Heart right ventricle (tissue), 16 donors: ENCODE measurements at regions not wholly inside any gene's neighbourhood (a gene's known extent, or its start where the extent isn't known, plus 50 kb on each side); places are given as distances from the start of the nearest gene placed in this dataset.

Experiments
- ATAC-seq, 8 donors: fragments of 200-7000 bp; cut with Tn5 transposase; one replicate each; pipeline ENCODE4 v1.9.1; 2020; ENCODE audit warnings: mild to moderate bottlenecking in 8 of 8, moderate library complexity in 8 of 8, moderate number of reproducible peaks in 1 of 8
- DNase-seq, 2 donors: peaks; one replicate each; pipeline ENCODE4 v3.0.0-alpha.2; 2020
- H3K27ac ChIP-seq, 10 donors: fragments of 200-600 bp; sonication (generic) in 2 of 10; one replicate each; pipeline versions ENCODE4 v1.5.0 to v1.8.0; 2020 to 2022; ENCODE audit warnings: mild to moderate bottlenecking in 3 of 10
- H3K27me3 ChIP-seq, 7 donors: fragments of 200-600 bp; one replicate each; pipeline ENCODE4 v1.8.0; 2021 to 2022; ENCODE audit warnings: mild to moderate bottlenecking in 2 of 7
- H3K36me3 ChIP-seq, 9 donors: fragments of 200-600 bp; sonication (generic) in 1 of 9; one replicate each; pipeline versions ENCODE4 v1.5.0 to v1.8.0; 2020 to 2022; ENCODE audit warnings: mild to moderate bottlenecking in 2 of 9
- H3K4me1 ChIP-seq, 9 donors: fragments of 200-600 bp; sonication (generic) in 1 of 9; one replicate each; pipeline versions ENCODE4 v1.5.0 to v1.8.0; 2020 to 2022; ENCODE audit warnings: mild to moderate bottlenecking in 4 of 9
- H3K4me3 ChIP-seq, 10 donors: fragments of 200-600 bp; sonication (generic) in 2 of 10; one replicate each; pipeline versions ENCODE4 v1.5.0 to v1.8.0; 2020 to 2022; ENCODE audit warnings: mild to moderate bottlenecking in 7 of 10, moderate library complexity in 2 of 10
- H3K9me3 ChIP-seq, 11 donors: fragments of 200-600 bp in 10 of 11; sonication (generic) in 2 of 11; one replicate each; pipeline versions ENCODE4 v1.5.0 to v1.8.0; 2013 to 2022; ENCODE audit warnings: mild to moderate bottlenecking in 2 of 11, control low read depth in 1 of 11, moderate library complexity in 1 of 11
- CTCF ChIP-seq, 9 donors: fragments of 200-600 bp; sonication (generic) in 2 of 9; IDR thresholded peaks; one replicate each; pipeline versions ENCODE4 v1.5.0 to v1.8.0; 2021 to 2022; ENCODE audit warnings: antibody characterized with exemption in 9 of 9, mild to moderate bottlenecking in 5 of 9, moderate library complexity in 1 of 9
- WGBS, 2 donors: extraction: QIAGEN DNeasy Blood & Tissue Kit; methylation state at CpG; one replicate each; pipeline ENCODE4 v1.1.7; 2013; ENCODE audit warnings: inconsistent platforms in 1 of 2; 5-methylcytosine and 5-hydroxymethylcytosine counted together
- intact Hi-C, 10 donors: fragments of 100-400 bp; cut with DNase I; formaldehyde crosslinking; loops; one replicate each; pipeline versions ENCODE4 v1.11.1 to v1.14.2; 2022
- donor health status: Arrhythmogenic right ventricular cardiomyopathy.
- donor health status: ischemic (EF 13 %, LVEDD 7.1; RV severe dilation, severe dysfunction).
- donor health status: healthy with polysubstance abuse.
- donor health status: DM: no; HTN: yes; CAD: no.
- donor health status: DM: no; HTN: no; CAD: no.
- donor health status: ischemic (EF 25% LVEDD 6.9; RV normal size, moderate dysfunction).
- donor health status: ischemic (EF 25% LVEDD 5.7; RV mildly dilated, moderate dysfunction).
- donor health status: healthy.
- donor health status: DM: yes; HTN: yes; CAD: no.
- donor health status: Ischemic cardiomyopathy.
- donor health status: ischemic (EF 35%, LVEDD 5.7; RV mildly dilated, moderate dysfunction).
- donor health status: nonischemic (EF 11% LVEDD 7.7; RV severe dilation, severe dysfunction).
- donor health status: DM: yes; HTN: yes; CAD: no.
- donor health status: PGD.
- donor health status: ischemic (EF 29% LVEDD 5.4; RV normal size, mild dysfunction).
- donor health status: nonischemic (EF 23%, LVEDD 6.1; RV moderate dilation, normal function).

- intact Hi-C loops = no loop called here
- Histone ChIP-seq H3K27ac (no peak overlapping the region), H3K9me3 (peaks cover 0 to 2% (median 0%) of the 10 kb centered on the region in 11 donors), H3K36me3 (no peaks in the 10 kb centered on the region), H3K4me3 (no peak overlapping the region), H3K27me3 (no peaks in the 10 kb centered on the region), H3K4me1 (peaks cover 0 to 7% (median 0%) of the 10 kb centered on the region in 9 donors)
- WGBS, 2 donors = 64 to 82% methylated on average over 4 of the region's 4 CpGs
- DNase-seq = no peak
- no peak for TF ChIP-seq CTCF (IDR thresholded peaks at IDR 0.05)
- ATAC-seq = no peak
Measured at GRCh38 chr1:222865718-222866117, 50.9 kb downstream of the DISP1 start.

GRCh38 chr1:222867316-222867715, 52.5 kb downstream of the DISP1 start:
- no peaks in the 10 kb centered on the region for H3K36me3 ChIP-seq
- intact Hi-C loops = no loop called here
- TF ChIP-seq CTCF (IDR thresholded peaks at IDR 0.05) = no peak
- H3K9me3 ChIP-seq = peaks cover 0 to 6% (median 0%) of the 10 kb centered on the region in 11 donors
- no peaks in the 10 kb centered on the region for H3K27me3 ChIP-seq
- DNase-seq (no peak), ATAC-seq (no peak)
- WGBS, 2 donors = 96 to 100% methylated on average over 1 of the region's 1 CpG
- H3K27ac ChIP-seq = no peak overlapping the region
- H3K4me3 ChIP-seq = no peak overlapping the region
- H3K4me1 ChIP-seq = peaks cover 0 to 7% (median 0%) of the 10 kb centered on the region in 9 donors

GRCh38 chr1:222876182-222876581, 61.3 kb downstream of the DISP1 start:
- H3K4me3 ChIP-seq = no peak overlapping the region
- intact Hi-C loops = no loop called here
- H3K4me1 ChIP-seq = peaks cover 0 to 10% (median 0%) of the 10 kb centered on the region in 9 donors
- no peaks in the 10 kb centered on the region for H3K27me3 ChIP-seq
- TF ChIP-seq CTCF (IDR thresholded peaks at IDR 0.05) = no peak
- WGBS, 2 donors = 89 to 95% methylated on average over 1 of the region's 1 CpG
- no peaks in the 10 kb centered on the region for H3K9me3 ChIP-seq
- no peak overlapping the region for H3K27ac ChIP-seq
- H3K36me3 ChIP-seq = no peaks in the 10 kb centered on the region
- DNase-seq (no peak), ATAC-seq (no peak)

GRCh38 chr1:222877854-222878253, 63.0 kb downstream of the DISP1 start:
- H3K27ac ChIP-seq = peak overlapping the region in 1 of 10 donors; percentile 28
- no peak for DNase-seq
- intact Hi-C loops = no loop called here
- no peak for TF ChIP-seq CTCF (IDR thresholded peaks at IDR 0.05)
- H3K4me3 ChIP-seq = no peak overlapping the region
- no peaks in the 10 kb centered on the region for H3K9me3 ChIP-seq
- no peaks in the 10 kb centered on the region for H3K27me3 ChIP-seq
- 77 to 86% methylated on average over 2 of the region's 2 CpGs for WGBS, 2 donors
- no peaks in the 10 kb centered on the region for H3K36me3 ChIP-seq
- peaks cover 0 to 10% (median 0%) of the 10 kb centered on the region in 9 donors for H3K4me1 ChIP-seq
- ATAC-seq = peak in 6 of 8 donors; percentile 38 to 81 (median 74)
